ENCODE measurements at regions not wholly inside any gene's neighbourhood (a gene's known extent, or its start where the extent isn't known, plus 50 kb on each side); places are given as distances from the start of the nearest gene placed in this dataset.

DNA sequence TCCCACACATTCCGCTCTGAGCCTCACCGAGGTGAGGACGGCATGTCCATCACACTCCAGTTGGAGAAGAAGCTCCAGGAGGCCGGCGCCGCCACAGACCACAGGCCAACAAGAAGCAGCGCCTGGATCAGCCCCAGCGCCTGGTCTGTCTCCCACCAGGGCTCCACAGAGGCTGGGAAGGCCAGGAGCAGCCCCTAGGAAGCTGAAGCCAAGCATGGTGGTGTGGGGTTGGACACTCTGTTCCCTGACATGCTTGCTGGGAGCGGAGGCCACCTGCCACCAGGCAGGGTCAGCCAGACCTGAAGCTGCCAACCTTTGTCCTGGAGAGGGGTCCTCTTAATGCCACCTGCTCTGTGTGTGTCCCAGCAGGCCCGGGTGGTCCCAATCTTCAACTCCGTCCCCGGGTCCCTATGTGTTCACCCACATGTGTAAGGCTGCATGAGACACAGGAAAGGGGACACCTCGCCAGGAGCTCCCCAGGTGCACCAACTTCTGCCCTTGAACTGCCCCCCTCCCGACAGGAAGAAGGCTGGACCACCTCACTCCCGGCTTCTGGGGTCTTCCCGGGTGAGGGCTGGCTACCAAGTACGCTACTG is 140.1 kb upstream of the PPP1R26 start:
- Histone ChIP-seq H3K4me1 (peaks cover 0 to 10% (median 0%) of the 10 kb centered on the region in 9 donors), H3K4me3 (no peak overlapping the region), H3K27me3 (peaks cover 11 to 64% (median 32%) of the 10 kb centered on the region in 7 donors), H3K27ac (no peak overlapping the region), H3K36me3 (no peaks in the 10 kb centered on the region), H3K9me3 (no peaks in the 10 kb centered on the region)
- ATAC-seq (no peak), DNase-seq (no peak)
- 51 to 54% methylated on average over 17 of the region's 17 CpGs for WGBS, 2 donors
- TF ChIP-seq, protein P1, sequence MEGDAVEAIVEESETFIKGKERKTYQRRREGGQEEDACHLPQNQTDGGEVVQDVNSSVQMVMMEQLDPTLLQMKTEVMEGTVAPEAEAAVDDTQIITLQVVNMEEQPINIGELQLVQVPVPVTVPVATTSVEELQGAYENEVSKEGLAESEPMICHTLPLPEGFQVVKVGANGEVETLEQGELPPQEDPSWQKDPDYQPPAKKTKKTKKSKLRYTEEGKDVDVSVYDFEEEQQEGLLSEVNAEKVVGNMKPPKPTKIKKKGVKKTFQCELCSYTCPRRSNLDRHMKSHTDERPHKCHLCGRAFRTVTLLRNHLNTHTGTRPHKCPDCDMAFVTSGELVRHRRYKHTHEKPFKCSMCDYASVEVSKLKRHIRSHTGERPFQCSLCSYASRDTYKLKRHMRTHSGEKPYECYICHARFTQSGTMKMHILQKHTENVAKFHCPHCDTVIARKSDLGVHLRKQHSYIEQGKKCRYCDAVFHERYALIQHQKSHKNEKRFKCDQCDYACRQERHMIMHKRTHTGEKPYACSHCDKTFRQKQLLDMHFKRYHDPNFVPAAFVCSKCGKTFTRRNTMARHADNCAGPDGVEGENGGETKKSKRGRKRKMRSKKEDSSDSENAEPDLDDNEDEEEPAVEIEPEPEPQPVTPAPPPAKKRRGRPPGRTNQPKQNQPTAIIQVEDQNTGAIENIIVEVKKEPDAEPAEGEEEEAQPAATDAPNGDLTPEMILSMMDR (IDR thresholded peaks at IDR 0.05) = no peak
- intact Hi-C loops (cut with DNase I) = no loop called here

DNA sequence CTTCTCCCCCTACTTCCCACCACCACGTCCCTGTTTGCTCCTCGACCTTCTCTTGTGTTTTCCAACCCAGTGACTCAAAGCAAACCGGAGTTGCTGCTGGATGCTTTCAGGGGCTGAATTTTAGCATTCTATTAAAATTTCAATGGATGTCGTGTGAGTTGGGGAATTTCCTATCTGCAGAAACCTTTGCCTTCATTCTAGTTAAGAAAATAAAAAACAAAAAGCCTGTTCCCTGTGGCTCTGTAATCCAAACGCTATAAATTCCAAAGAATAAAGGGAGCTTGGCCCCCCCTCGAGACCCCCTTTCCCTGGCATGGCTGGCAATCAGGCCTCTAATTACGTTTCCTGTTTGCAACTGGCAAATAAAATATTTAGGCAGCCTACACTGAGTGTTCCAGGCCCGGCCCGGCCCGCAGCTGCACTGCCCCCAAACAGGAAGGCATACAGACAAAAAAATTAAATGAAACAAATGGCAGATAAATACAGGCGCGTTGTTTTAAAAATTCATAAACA is 139.4 kb upstream of the PPP1R26 start:
- Histone ChIP-seq H3K27ac (no peak overlapping the region), H3K4me1 (peaks cover 0 to 10% (median 0%) of the 10 kb centered on the region in 9 donors), H3K36me3 (no peaks in the 10 kb centered on the region), H3K27me3 (peaks cover 11 to 65% (median 38%) of the 10 kb centered on the region in 7 donors), H3K4me3 (no peak overlapping the region), H3K9me3 (no peaks in the 10 kb centered on the region)
- ATAC-seq (no peak), DNase-seq (no peak)
- intact Hi-C loops (cut with DNase I) = loop anchor here in 4 of 10 donors (5.0 to 10.0 kb wide), 3 partner anchors 72 to 653 kb away; no protein-coding TSS in a partner anchor
- WGBS, 2 donors = 19 to 25% methylated on average over 12 of the region's 12 CpGs
- TF ChIP-seq, protein P1 (IDR thresholded peaks at IDR 0.05) = no peak

DNA sequence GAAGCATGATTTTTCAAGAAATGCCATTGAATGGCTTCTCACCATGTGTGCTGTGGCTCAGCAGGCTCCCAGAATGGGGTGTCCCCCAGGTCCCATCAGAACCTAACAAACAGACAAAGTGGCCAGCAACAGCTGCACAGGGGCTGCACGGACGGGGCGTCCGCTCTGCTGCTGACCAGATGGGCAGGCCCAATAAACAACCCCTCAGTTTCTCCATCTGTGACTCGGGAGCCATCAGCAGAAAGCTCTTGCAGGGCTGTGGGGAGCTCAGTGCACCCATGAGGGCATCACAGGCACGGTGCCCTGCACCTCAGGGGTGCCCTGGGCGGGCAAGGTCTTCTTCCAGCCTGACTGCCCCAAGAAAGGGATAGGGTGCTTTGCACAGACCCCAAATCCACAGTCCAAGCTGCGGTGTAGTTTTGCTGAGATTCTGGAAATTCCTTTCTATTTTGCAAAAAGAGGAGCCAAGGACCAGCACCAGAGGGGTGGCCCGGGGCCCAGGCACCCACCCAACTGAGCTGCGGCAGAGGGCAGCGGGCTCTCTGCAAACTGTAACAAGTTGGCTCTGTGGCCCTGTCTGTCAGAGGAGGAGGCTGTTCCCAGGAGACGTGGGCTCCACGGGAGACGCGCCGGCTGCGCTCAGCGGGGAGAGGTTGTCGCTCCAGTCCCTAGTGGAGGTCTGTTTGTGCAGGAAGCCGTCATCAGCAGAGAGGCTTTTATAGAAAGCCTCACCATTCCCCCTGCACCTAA is 138.7 kb upstream of the PPP1R26 start:
- ATAC-seq = no peak
- TF ChIP-seq, protein P1 (IDR thresholded peaks at IDR 0.05) = no peak
- Histone ChIP-seq H3K9me3 (no peaks in the 10 kb centered on the region), H3K4me1 (peaks cover 0 to 10% (median 0%) of the 10 kb centered on the region in 9 donors), H3K27ac (no peak overlapping the region), H3K27me3 (peaks cover 11 to 71% (median 45%) of the 10 kb centered on the region in 7 donors), H3K36me3 (no peaks in the 10 kb centered on the region), H3K4me3 (no peak overlapping the region)
- intact Hi-C loops (cut with DNase I) = loop anchor here in 4 of 10 donors (5.0 to 10.0 kb wide), 3 partner anchors 71 to 654 kb away; no protein-coding TSS in a partner anchor
- 59 to 62% methylated on average over 20 of the region's 20 CpGs for WGBS, 2 donors
- DNase-seq = no peak

DNA sequence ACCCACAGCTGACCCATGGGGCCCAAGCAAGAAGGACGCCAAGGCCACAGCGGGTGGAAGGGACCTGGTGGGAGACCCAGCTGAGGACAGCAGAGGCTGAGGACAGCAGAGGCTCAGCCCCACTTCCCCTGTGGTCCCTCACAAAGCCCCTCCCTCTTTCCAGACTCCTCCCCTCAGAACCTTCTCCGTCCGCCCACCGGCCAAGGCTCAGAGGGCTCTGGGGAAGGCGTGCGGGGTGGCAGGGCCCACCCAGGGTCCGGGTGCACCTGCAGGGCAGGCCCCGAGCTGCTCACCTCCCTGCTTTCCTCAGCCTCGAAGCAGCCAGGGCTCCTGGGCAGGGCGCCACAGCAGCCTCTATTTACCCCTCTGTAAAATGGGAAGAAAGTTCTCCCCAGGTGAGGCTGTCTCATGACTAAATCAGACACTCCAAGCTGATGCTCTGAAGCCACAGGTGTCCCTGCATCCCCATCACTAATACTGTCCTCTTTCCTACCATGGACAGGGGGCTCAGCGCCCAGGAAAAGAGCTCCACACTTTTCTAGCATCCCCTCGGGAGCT is 137.9 kb upstream of the PPP1R26 start:
- 71 to 74% methylated on average over 13 of the region's 13 CpGs for WGBS, 2 donors
- Histone ChIP-seq H3K36me3 (no peaks in the 10 kb centered on the region), H3K4me1 (peaks cover 0 to 10% (median 0%) of the 10 kb centered on the region in 9 donors), H3K9me3 (no peaks in the 10 kb centered on the region), H3K27me3 (peaks cover 11 to 79% (median 50%) of the 10 kb centered on the region in 7 donors), H3K27ac (no peak overlapping the region), H3K4me3 (no peak overlapping the region)
- intact Hi-C loops (cut with DNase I) = loop anchor here in 4 of 10 donors (2.0 to 10.0 kb wide), 4 partner anchors 71 to 654 kb away; partner anchors contain the start of gene OLFM1 (in 1 of the 4)
- DNase-seq (no peak), ATAC-seq (no peak)
- TF ChIP-seq, protein P1 (IDR thresholded peaks at IDR 0.05) = no peak

Measured in heart right ventricle (tissue), 16 donors.